ENCODE measurements at regions not wholly inside any gene's neighbourhood (a gene's known extent, or its start where the extent isn't known, plus 50 kb on each side); places are given as distances from the start of the nearest gene placed in this dataset.
"Not testable (repeated sequence)": the region's sequence is repeated elsewhere in the genome, so short reads cannot be mapped to it uniquely, and the experiment has no call there.

GRCh38 chr17:37858391-37858790 is 65.8 kb upstream of the TBC1D3K start:
- H3K9me1 ChIP-seq (ENCODE audit: insufficient read depth, low read length); in situ Hi-C loops (cut with MboI; ENCODE audit: low sequenced_read_pairs); H2AFZ ChIP-seq (replicated peaks; ENCODE audit: low read length, poor library complexity); H3K4me3 ChIP-seq (ENCODE audit: insufficient read depth, low read depth, low read length); H3K4ac ChIP-seq (ENCODE audit: low read depth, low read length); H3K36me3 ChIP-seq (ENCODE audit: control insufficient read depth, insufficient read depth, low read length); H2BK5ac ChIP-seq (ENCODE audit: low read depth, low read length, poor library complexity, severe bottlenecking); dilution Hi-C loops (cut with HindIII; ENCODE audit: low sequenced_read_pairs, unreplicated experiment); H3K56ac ChIP-seq (ENCODE audit: extremely low read depth, insufficient read depth, low read length); H2AK9ac ChIP-seq (replicated peaks; ENCODE audit: low read depth, low read length, poor library complexity); H3K79me1 ChIP-seq (ENCODE audit: low read depth in 1 of 2, low read length in 2 of 2); H3K4me1 ChIP-seq (ENCODE audit: control insufficient read depth, insufficient read depth, low read length); H4K20me1 ChIP-seq (ENCODE audit: insufficient read depth, low read length); BruUV-seq (replicated peaks); H3K9ac ChIP-seq (ENCODE audit: low read depth, low read length); H3K23ac ChIP-seq (ENCODE audit: low read depth, low read length); H3K9me3 ChIP-seq (ENCODE audit: control insufficient read depth, insufficient read depth, low read length); intact Hi-C loops (cut with micrococcal nuclease); CTCF ChIA-PET; H4K91ac ChIP-seq (ENCODE audit: insufficient read depth, low read depth, low read length); H3K4me2 ChIP-seq (ENCODE audit: low read depth, low read length); ATAC-seq (ENCODE audit: low read depth); H4K5ac ChIP-seq (ENCODE audit: low read depth, low read length); H2BK15ac ChIP-seq (ENCODE audit: low read depth, low read length); H2BK120ac ChIP-seq (ENCODE audit: low read depth, low read length); H3K27me3 ChIP-seq (ENCODE audit: control insufficient read depth, insufficient read depth, low read length); H2AK5ac ChIP-seq (ENCODE audit: low read depth, low read length); H3K27ac ChIP-seq (ENCODE audit: insufficient read depth, low read length); DNase-seq; H3K18ac ChIP-seq (ENCODE audit: low read depth, low read length); H2BK20ac ChIP-seq (ENCODE audit: low read depth, low read length); POLR2A ChIA-PET (ENCODE audit: unreplicated experiment); H4K8ac ChIP-seq (ENCODE audit: low read depth in 2 of 2, low read length in 2 of 2); H3K14ac ChIP-seq (replicated peaks; ENCODE audit: low read depth, low read length): not testable (repeated sequence)
- WGBS, 2 experiments (ENCODE audit: extremely low coverage in 2 of 2, insufficient read length in 1 of 2) = no CpG with 5 or more reads among the region's 11 CpGs
